HG03457 (cell line): ENCODE measurements at regions not wholly inside any gene's neighbourhood (a gene's known extent, or its start where the extent isn't known, plus 50 kb on each side); places are given as distances from the start of the nearest gene placed in this dataset.

Experiments used
- ATAC-seq: cut with Tn5 transposase; IDR thresholded peaks from one replicate; pipeline ENCODE4 v1.9.1; 2021; ENCODE audit warnings: moderate number of reproducible peaks; ENCODE audit not compliant: unreplicated experiment

DNA sequence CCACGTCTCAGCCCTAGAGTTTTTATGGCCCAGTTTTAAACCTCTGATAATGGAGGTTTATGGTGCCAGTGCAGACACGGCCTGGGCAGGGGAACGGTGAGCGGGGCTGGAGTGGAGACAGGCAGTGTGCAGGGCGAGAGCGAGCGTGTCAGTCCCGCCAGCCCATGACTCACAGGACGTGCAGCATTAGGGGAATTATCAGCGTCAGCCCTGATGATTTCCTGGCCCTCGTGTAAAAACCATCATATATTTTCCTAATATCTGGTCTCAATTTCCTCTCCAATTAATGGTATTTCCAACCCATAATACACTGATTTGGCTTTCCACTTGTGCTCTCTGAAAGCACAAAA is 104.6 kb upstream of the VSTM2B start:
- ATAC-seq: no peak

GRCh38 chr19:29422047-29422446 is 103.7 kb upstream of the VSTM2B start:
- ATAC-seq: no peak

GRCh38 chr19:29422486-29423085 is 103.2 kb upstream of the VSTM2B start:
- ATAC-seq: no peak

DNA sequence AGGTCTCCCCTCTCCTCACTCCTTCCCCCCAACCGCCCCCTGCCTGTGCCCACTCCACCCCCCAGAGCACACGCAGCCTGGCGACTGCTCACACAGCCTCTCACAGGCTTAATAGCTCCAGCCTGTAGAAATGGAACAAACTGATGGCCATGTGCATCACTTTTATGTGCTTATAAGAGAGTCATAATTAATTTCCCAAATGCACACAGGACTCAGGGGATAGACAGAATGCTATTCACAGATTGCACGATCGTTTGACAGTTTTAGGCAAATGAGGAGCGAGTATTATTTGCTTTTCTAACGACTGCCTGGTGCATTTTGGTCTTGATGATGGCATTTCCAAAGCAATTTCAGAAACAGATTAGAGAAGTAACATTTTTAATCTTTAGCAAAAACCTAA is 97.7 kb upstream of the VSTM2B start:
- no peak for ATAC-seq

DNA sequence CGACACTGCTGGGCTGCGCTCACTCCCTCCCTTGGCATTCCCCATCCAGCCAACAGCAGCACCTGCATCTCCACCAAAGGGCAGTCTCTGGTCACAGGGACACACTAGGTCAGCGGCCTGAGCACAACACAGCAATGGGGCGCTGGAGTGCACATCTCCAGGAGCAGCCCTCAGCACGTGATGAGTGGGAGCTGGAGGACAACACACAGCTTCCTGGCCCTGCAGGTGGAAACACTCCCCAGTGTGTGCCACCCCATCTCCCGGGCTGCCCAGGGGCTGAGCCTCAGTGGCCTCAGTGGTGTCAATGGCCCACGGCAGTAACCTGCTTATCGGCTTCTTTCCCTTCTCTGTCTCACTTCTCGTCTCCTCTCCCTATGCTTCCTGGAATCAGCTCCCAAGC is 96.8 kb upstream of the VSTM2B start:
- no peak for ATAC-seq

GRCh38 chr19:29429581-29429980 is 96.2 kb upstream of the VSTM2B start:
- ATAC-seq: no peak

DNA sequence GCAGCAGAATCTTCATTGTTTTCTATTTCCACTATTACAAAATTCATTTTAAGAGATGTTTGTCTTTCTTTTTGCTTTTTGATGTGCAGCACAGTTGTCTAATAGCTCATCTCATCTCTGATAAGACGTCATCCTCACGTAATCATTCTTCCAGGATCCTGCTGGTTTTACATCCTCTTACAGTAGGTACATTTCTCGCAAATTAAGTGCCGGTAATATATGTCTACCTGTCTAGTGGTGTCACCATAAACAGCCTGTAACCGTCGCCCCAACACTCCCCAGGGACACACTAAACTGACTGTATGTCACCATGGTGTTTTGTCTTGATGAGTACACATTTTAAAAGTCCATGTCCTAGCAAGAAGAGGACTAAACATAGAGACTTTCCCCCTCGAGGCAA is 94.5 kb upstream of the VSTM2B start:
- ATAC-seq: no peak

- no peak for ATAC-seq
These were observed 93.1 kb upstream of the VSTM2B start for GRCh38 chr19:29432677-29433076.

DNA sequence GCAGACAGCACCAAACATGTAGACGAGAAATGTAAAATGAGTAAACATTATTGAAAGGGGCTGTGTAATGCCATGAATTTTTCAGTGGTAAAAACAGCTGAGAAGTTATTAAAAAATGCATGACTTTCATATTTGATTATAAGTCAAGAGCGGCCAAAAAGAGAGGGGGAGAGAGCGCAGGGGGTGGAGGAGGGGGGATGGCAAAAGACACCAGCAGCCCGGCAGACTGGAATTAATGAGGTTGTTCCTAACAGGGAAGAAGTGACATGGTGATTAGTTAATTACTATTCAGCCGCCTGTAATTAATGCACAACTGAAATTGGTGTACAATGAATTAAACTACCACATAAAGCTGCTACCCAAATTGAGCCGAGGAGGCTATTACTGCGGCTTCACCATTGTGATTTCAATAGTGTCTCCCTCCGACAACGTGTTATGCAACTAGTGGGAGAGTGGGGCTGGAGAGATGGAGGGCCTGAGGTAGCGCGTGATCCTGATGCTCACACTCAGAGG is 89.1 kb upstream of the VSTM2B start:
- ATAC-seq: no peak

DNA sequence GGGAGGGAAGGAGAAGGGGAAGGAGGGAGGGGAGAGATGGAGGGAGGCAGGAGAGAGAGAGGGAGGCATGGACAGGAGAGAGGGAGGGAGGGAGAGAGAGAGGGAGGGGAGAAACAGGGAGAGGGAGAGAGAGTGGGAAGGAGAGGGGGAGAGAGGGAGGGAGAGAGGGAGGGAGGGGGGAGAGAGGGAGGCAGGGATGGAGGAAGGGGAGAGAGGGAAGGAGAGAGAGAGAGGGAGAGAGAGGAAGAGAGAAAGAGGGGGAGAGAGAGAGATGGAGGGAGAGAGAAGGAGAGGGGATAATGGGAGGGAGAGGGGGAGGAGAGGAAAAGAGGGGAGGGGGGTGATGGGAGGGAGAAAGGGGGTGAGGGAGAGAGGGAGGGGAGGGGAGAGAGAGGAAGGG is 86.8 kb upstream of the VSTM2B start:
- no peak for ATAC-seq

DNA sequence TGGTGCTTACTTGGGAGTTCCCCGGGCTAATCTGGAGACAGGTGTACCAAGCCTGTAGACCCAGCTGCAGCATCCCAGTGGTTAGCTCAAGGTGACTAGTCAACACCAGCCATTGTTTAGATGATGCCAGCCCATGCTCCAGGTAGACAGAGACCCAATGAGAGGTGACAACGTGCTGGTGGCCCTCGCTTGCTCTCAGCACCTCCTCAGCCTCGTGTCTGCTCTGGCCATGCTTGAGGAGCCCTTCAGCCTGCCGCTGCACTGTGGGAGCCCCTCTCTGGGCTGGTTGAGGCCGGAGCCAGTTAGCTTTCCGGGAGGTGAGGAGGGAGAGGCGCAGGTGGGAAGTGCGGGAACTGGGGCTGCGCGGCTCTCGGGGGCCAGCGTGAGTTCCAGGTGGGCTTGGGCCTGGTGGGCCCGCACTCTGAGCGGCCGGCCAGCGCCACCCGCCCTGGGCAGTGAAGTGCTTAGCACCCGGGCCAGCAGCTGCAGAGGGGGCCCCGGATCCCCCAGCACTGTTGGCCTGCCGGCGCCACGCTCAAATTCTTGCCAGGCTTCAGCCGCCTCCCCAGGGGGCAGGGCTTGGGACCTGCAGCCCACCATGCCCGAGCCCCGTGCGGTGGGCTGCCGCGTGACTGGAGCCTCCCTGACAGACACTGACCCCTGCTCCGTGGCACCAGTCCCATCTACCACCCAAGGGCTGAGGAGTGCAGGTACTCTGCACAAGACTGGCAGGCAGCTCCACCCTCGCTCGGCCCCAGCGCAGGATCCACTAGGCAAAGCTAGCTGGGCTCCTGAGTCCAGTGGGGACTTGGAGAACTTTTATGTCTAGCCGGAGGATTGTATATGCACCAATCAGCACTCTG is 85.9 kb upstream of the VSTM2B start:
- ATAC-seq: no peak

DNA sequence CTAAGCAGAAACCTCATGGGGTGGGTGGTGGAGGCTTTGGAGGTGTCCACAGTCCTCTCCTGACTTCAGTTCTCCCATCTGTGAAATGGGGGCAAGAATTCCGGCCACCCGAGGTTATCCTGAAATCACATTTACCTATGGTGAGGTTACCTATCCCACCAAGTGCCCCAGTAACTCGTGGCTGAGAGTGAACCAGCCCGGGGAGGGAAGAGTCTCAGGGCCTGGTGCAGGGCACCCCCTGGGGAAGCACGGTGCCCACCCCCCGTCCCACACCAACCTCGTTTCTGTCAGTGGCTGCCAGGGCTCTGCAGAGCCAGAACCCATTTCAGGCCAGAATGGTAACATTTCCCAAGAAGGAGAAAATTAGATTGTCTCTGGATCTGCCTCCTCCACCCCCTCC is 83.7 kb upstream of the VSTM2B start:
- no peak for ATAC-seq

- no peak for ATAC-seq
These were observed 82.9 kb upstream of the VSTM2B start for GRCh38 chr19:29442910-29443309.

GRCh38 chr19:29445246-29445645 is 80.5 kb upstream of the VSTM2B start:
- ATAC-seq: no peak

DNA sequence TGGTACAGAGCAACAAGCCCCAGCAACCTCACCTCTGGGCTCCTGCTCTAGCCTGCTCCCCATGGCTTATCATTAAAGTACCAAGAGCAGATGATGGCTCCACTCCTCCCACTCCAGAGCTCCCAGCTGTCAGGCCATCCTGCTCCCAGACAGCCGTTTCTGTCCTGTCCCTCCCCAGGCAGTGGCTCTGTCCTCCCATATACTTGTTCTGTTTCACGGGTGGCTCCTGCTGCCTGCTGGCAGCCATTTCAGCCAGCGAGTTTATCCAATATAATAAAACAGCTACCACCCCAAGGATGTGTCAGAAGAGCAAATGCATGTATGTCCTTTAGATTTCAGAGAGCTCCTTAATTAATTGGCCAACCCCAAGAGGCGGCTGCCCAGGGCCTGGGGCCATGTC is 79.4 kb upstream of the VSTM2B start:
- ATAC-seq: no peak

- ATAC-seq: no peak
These were observed 77.7 kb upstream of the VSTM2B start for GRCh38 chr19:29448046-29448445.

DNA sequence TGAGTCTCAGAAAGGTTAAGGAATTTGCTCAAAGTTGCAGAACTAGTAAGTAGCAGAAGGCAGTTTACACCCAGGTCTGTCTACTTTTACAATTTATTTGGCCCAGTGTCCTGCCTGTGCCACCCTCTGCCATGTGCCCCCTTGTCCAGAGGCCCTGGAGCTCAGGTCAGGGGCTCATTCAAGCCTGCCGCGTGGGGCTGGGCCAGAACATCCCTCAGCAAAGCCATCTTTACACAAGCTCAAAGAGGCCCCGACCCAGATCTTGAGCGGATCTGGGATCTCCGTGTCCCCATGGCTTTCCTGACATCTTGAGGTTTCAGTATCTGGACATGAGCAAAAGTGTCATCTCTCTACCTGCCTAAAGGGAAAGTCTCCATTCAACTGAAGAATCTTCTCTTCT is 76.4 kb upstream of the VSTM2B start:
- no peak for ATAC-seq

DNA sequence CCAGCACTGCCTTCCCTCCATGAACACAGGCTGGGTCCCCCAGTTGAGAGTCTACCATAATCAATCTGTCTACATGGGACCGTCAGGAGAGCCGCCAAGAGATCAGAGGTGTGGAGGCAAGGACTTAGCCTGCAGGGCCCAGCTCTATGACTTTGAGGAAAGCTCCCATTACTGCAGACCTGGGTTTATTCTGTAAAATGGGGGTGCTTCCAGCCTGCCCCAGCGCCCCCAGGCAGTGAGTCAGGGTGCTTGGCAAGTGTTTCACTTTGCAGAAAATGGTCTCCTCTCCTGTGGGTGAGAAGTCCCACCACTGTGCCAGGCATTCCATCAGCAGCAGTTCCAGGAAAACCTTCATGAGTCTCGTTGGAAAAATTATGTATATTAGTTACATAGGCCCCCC is 75.5 kb upstream of the VSTM2B start:
- ATAC-seq: no peak

- no peak for ATAC-seq
These were observed 75.0 kb upstream of the VSTM2B start for GRCh38 chr19:29450812-29451211.

- ATAC-seq: no peak
These were observed 71.7 kb upstream of the VSTM2B start for GRCh38 chr19:29454109-29454508.

GRCh38 chr19:29457413-29457812 is 68.4 kb upstream of the VSTM2B start:
- no peak for ATAC-seq

DNA sequence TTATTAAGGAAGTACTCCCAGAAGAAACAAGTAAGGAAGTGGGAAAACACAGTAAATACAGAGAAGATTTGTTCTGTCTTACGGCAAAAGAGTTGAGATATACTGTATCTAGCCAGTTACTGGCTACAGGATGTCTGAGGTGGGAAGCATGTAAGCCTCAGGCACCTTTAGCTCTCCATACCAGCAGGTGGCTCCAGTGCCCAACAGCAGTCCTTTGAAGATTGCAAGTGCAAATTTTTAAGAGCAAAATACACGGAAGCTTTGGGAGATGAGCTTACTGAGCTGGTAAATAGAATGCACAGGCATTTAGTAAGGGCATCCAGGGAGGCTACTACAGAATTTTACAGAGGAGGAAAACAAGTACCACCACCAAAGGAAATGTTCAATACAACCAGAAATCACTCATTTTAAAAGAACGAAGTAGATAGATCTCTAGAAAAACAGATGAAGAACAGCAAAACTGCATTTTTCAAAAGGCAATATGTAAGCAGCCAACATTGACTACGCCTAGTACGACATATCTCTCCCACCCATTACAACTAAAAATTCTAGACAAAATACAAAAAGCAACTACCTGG is 57.9 kb upstream of the VSTM2B start:
- no peak for ATAC-seq
